ENCODE measurements at regions not wholly inside any gene's neighbourhood (a gene's known extent, or its start where the extent isn't known, plus 50 kb on each side); places are given as distances from the start of the nearest gene placed in this dataset.

DNA sequence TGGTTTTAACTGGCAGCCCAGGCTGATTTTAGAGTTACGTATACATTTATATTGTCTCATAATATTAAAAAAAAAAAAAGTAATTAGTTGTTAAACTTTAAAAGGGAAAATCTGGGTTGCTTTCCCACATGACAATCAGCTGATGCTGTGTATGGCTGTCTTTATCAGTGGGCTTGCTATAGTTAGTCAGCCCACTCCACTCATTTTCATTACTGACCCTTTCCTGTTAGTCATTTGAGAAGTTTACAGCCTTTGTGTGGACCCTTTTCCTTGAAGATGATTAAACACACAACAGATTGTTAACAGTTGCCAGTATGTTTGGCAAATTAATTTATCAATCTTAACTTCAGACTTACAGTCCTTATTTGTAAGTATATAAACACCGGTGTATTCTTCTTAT, 164.5 kb upstream of the AGR3 start:
- Histone ChIP-seq H2BK120ac (replicated peaks; ENCODE audit: low read depth, low read length) (no peak overlapping the region), H4K20me1 (replicated peaks in 1 of 2; ENCODE audit: control insufficient read depth in 1 of 2, insufficient read depth in 2 of 2, low read length in 2 of 2) (no peaks in the 10 kb centered on the region), H4K91ac (replicated peaks; ENCODE audit: insufficient read length, low read length) (no peak overlapping the region), H4K5ac (ENCODE audit: insufficient read length, low read depth, low read length) (no peak overlapping the region), H2AFZ (ENCODE audit: low read length) (no peak overlapping the region), H3K56ac (replicated peaks; ENCODE audit: insufficient read length, low read depth, low read length) (no peak overlapping the region), H2BK5ac (ENCODE audit: low read depth, low read length) (no peak overlapping the region), H3K36me3 (ENCODE audit: control insufficient read depth in 2 of 4, insufficient read depth in 4 of 4, low read length in 3 of 4) (no peaks in the 10 kb centered on the region), H2BK15ac (ENCODE audit: low read length) (no peak overlapping the region), H4K8ac (ENCODE audit: extremely low read depth, insufficient read depth, low read length) (no peak overlapping the region), H3K27ac (ENCODE audit: low read depth, low read length) (no peak overlapping the region), H3K4me1 (replicated peaks in 1 of 4; ENCODE audit: control insufficient read depth in 3 of 4, insufficient read depth in 4 of 4, low read length in 3 of 4) (no peaks in the 10 kb centered on the region), H3K18ac (ENCODE audit: extremely low read depth, low read length) (no peak overlapping the region), H2AK5ac (ENCODE audit: low read depth, low read length) (no peak overlapping the region), H3K79me2 (ENCODE audit: control insufficient read depth in 1 of 2, insufficient read depth in 2 of 2, low read length in 2 of 2) (no peaks in the 10 kb centered on the region), H3K4me2 (ENCODE audit: insufficient read depth in 1 of 2, low read depth in 2 of 2, low read length in 2 of 2) (no peak overlapping the region), H3K23me2 (ENCODE audit: low read depth, low read length) (no peaks in the 10 kb centered on the region), H3K9me3 (ENCODE audit: insufficient read depth in 2 of 2, low read depth in 1 of 2, low read length in 1 of 2) (no peaks in the 10 kb centered on the region; a peak in 1 of 4 replicates), H3K4ac (replicated peaks; ENCODE audit: insufficient read length, low read depth, low read length) (no peak overlapping the region), H3K9ac (replicated peaks in 1 of 4; ENCODE audit: extremely low read depth in 1 of 4, low read depth in 3 of 4, low read length in 3 of 4) (no peak overlapping the region), H3K79me1 (ENCODE audit: low read depth, low read length) (no peaks in the 10 kb centered on the region), H3K14ac (ENCODE audit: insufficient read length) (no peak overlapping the region), H3K4me3 (ENCODE audit: extremely low read depth in 1 of 4, insufficient read depth in 2 of 4, low read depth in 3 of 4, low read length in 4 of 4) (no peak overlapping the region), H3K27me3 (replicated peaks in 1 of 4; ENCODE audit: control insufficient read depth in 3 of 4, extremely low read depth in 1 of 4, insufficient read depth in 3 of 4, low read length in 3 of 4) (no peaks in the 10 kb centered on the region), H2BK12ac (ENCODE audit: low read depth, low read length) (no peak overlapping the region), H2BK20ac (ENCODE audit: low read length) (no peak overlapping the region), H3K23ac (ENCODE audit: insufficient read length) (no peak overlapping the region)
- no peak for FAIRE-seq
- no peak for TF ChIP-seq USF2 (IDR thresholded peaks at IDR 0.05; ENCODE audit: low read length)
- TF ChIP-seq KDM5A (IDR thresholded peaks at IDR 0.05; ENCODE audit: low read length): no peak
- no peak for TF ChIP-seq MAFK (IDR thresholded peaks at IDR 0.05; ENCODE audit: low read depth, low read length)
- TF ChIP-seq SUZ12 (IDR thresholded peaks at IDR 0.05; ENCODE audit: low read length): no peak
- TF ChIP-seq KDM4A (IDR thresholded peaks at IDR 0.05; ENCODE audit: low read depth, low read length, severe bottlenecking): no peak
- TF ChIP-seq TCF12 (IDR thresholded peaks at IDR 0.05; ENCODE audit: low read depth, low read length): no peak
- no peak for TF ChIP-seq ZNF274 (IDR thresholded peaks at IDR 0.05; ENCODE audit: borderline replicate concordance, extremely low read depth, low read length)
- no peak for TF ChIP-seq POLR2AphosphoS5 (IDR thresholded peaks at IDR 0.05; ENCODE audit: low read depth, low read length)
- no peak for DNase-seq (ENCODE audit: low read depth in 1 of 2, low spot score in 2 of 2)
- WGBS, 2 experiments (ENCODE audit: extremely low coverage in 1 of 2, insufficient coverage in 1 of 2, insufficient read length in 1 of 2, insufficient replicate concordance in 2 of 2, low coverage in 1 of 2, low lambda C conversion rate in 2 of 2, missing lambda C conversion rate in 1 of 2): 97% methylated on average over 2 of the region's 2 CpGs; no CpG with 5 or more reads in 1 of the 2 experiments
- ChIA-PET CTCF (ENCODE audit: partially characterized antibody) (interaction anchor here (0.6 kb wide), 1 partner anchor 17 kb away, joined by 5 read pairs; no protein-coding TSS in a partner anchor), POLR2A (ENCODE audit: partially characterized antibody) (no interaction called here)
